ENCODE measurements at regions not wholly inside any gene's neighbourhood (a gene's known extent, or its start where the extent isn't known, plus 50 kb on each side); places are given as distances from the start of the nearest gene placed in this dataset.
"Not testable (repeated sequence)": the region's sequence is repeated elsewhere in the genome, so short reads cannot be mapped to it uniquely, and the experiment has no call there.

GRCh38 chr3:102718651-102719050 lies 283.8 kb downstream of the ZPLD1 start:
- no peak for DNase-seq (ENCODE audit: low spot score in 2 of 2)
- intact Hi-C loops (cut with DNase I), result no loop called here

GRCh38 chr3:102722317-102722716 lies 287.5 kb downstream of the ZPLD1 start:
- Histone ChIP-seq H3K27ac (no peak overlapping the region), H3K4me3 (no peak overlapping the region), H3K4me1 (no peaks in the 10 kb centered on the region), H3K9me3 (no peaks in the 10 kb centered on the region), H3K36me3 (no peaks in the 10 kb centered on the region), H3K27me3 (no peaks in the 10 kb centered on the region)
- no peak for TF ChIP-seq CTCF (IDR thresholded peaks at IDR 0.05)
- intact Hi-C loops (cut with DNase I), result no loop called here
- no peak for DNase-seq (ENCODE audit: low spot score in 2 of 2)

More at GRCh38 chr3:102718651-102719050, 283.8 kb downstream of the ZPLD1 start:
- no peaks in the 10 kb centered on the region for H3K27me3 ChIP-seq
- no peaks in the 10 kb centered on the region for H3K9me3 ChIP-seq
- TF ChIP-seq CTCF (IDR thresholded peaks at IDR 0.05), result no peak
- H3K4me1 ChIP-seq, result no peaks in the 10 kb centered on the region
- no peak overlapping the region for H3K27ac ChIP-seq
- no peaks in the 10 kb centered on the region for H3K36me3 ChIP-seq
- no peak overlapping the region for H3K4me3 ChIP-seq

GRCh38 chr3:102727340-102727739 lies 292.5 kb downstream of the ZPLD1 start:
- Histone ChIP-seq H3K4me3 (no peak overlapping the region), H3K9me3 (no peaks in the 10 kb centered on the region), H3K27ac (no peak overlapping the region), H3K27me3 (no peaks in the 10 kb centered on the region), H3K36me3 (no peaks in the 10 kb centered on the region), H3K4me1 (no peaks in the 10 kb centered on the region)
- DNase-seq (ENCODE audit: low spot score in 2 of 2), result no peak
- intact Hi-C loops (cut with DNase I), result no loop called here
- TF ChIP-seq CTCF (IDR thresholded peaks at IDR 0.05), result no peak

- DNase-seq (ENCODE audit: low spot score in 2 of 2); H3K27ac ChIP-seq; intact Hi-C loops (cut with DNase I); H3K36me3 ChIP-seq; H3K4me1 ChIP-seq; H3K27me3 ChIP-seq; H3K9me3 ChIP-seq; H3K4me3 ChIP-seq: not testable (repeated sequence)
Observed at GRCh38 chr3:102732581-102732980, 297.8 kb downstream of the ZPLD1 start.

GRCh38 chr3:102733791-102734563 lies 299.2 kb downstream of the ZPLD1 start:
- intact Hi-C loops (cut with DNase I), result no loop called here
- no peaks in the 10 kb centered on the region for H3K27me3 ChIP-seq
- no peaks in the 10 kb centered on the region for H3K36me3 ChIP-seq
- DNase-seq (ENCODE audit: low spot score in 2 of 2), result no peak
- H3K9me3 ChIP-seq, result no peaks in the 10 kb centered on the region
- no peak overlapping the region for H3K4me3 ChIP-seq
- H3K4me1 ChIP-seq, result peaks cover 0 to 3% of the 10 kb centered on the region in 2 donors
- no peak for TF ChIP-seq CTCF (IDR thresholded peaks at IDR 0.05)
- no peak overlapping the region for H3K27ac ChIP-seq

GRCh38 chr3:102735311-102735710 lies 300.5 kb downstream of the ZPLD1 start:
- DNase-seq (ENCODE audit: low spot score in 2 of 2), result no peak
- no peak overlapping the region for H3K4me3 ChIP-seq
- no peak for TF ChIP-seq CTCF (IDR thresholded peaks at IDR 0.05)
- intact Hi-C loops (cut with DNase I), result no loop called here
- H3K9me3 ChIP-seq, result no peaks in the 10 kb centered on the region
- peaks cover 0 to 3% of the 10 kb centered on the region in 2 donors for H3K4me1 ChIP-seq
- H3K27ac ChIP-seq, result no peak overlapping the region
- no peaks in the 10 kb centered on the region for H3K27me3 ChIP-seq
- no peaks in the 10 kb centered on the region for H3K36me3 ChIP-seq

Data from ascending aorta (tissue), 2 donors.